ENCODE measurements at regions not wholly inside any gene's neighbourhood (a gene's known extent, or its start where the extent isn't known, plus 50 kb on each side); places are given as distances from the start of the nearest gene placed in this dataset.
A peak's percentile ranks its signal among the peaks of the same experiment; 100 is the strongest.

DNA sequence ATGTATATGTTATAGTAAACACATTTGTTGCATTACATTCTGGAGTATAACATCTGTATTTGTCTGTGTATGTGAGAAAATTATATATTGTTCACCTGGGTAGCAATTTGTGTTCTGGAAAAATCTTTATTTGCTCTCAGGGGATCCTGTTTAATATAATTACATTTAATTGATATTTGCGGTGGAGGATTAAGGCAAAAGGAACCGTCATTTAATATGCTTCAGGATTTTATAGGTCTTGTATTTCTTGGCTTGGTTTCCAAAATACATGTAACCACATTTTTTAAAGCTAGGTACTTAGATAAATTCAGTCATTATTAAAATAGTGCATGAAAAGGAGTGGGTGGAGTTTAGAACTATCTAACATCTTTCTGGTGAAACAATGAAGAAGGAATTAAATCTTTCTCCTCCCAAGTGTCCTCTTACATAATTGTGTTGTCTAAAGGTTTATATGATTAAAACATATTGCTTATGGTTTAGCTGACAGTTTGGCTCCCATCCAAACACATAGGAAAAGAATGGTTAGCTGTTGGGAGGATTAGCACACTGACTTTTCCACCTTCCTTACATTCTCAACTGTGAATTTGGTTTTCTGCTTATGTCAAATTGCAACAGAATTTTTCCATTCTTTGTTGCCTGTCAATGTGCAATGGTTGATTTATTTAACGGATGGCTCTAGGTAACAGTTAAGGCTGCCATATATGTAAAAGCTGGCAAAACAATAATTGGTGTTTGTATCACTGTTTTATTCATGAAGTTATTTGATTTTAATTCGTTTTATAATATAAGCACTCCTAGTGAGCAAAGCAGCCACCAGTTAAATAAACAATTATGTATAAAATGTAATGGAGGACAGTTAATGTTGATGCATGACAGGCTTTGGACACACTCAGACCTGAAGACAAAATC is 250.8 kb upstream of the SFRP2 start:
- intact Hi-C loops (cut with micrococcal nuclease; ENCODE audit: unreplicated experiment) = no loop called here
- H3K4me3 ChIP-seq (ENCODE audit: low read depth, low read length, poor library complexity, severe bottlenecking) = no peak overlapping the region
- H3K4me1 ChIP-seq (ENCODE audit: insufficient read depth, low read length, poor library complexity, severe bottlenecking) = no peaks in the 10 kb centered on the region
- POLR2A ChIA-PET (ENCODE audit: low non-redundant PET) = no interaction called here
- no peaks in the 10 kb centered on the region for H3K9me3 ChIP-seq (ENCODE audit: low read depth, low read length, poor library complexity, severe bottlenecking)
- no peaks in the 10 kb centered on the region for H3K27me3 ChIP-seq (replicated peaks; ENCODE audit: insufficient read depth, low read depth, low read length, poor library complexity)
- BruUV-seq (replicated peaks) = no TSS peak
- no peaks in the 10 kb centered on the region for H3K36me3 ChIP-seq (ENCODE audit: insufficient read depth, low read length, poor library complexity, severe bottlenecking)
- CTCF ChIA-PET = no interaction called here
- no peak overlapping the region for H3K27ac ChIP-seq (ENCODE audit: low read depth, low read length, poor library complexity, severe bottlenecking)
- no peak for TF ChIP-seq EZH2 (IDR thresholded peaks at IDR 0.05; ENCODE audit: borderline replicate concordance, low read depth, low read length, poor library complexity, severe bottlenecking)
- TF ChIP-seq, protein P1, sequence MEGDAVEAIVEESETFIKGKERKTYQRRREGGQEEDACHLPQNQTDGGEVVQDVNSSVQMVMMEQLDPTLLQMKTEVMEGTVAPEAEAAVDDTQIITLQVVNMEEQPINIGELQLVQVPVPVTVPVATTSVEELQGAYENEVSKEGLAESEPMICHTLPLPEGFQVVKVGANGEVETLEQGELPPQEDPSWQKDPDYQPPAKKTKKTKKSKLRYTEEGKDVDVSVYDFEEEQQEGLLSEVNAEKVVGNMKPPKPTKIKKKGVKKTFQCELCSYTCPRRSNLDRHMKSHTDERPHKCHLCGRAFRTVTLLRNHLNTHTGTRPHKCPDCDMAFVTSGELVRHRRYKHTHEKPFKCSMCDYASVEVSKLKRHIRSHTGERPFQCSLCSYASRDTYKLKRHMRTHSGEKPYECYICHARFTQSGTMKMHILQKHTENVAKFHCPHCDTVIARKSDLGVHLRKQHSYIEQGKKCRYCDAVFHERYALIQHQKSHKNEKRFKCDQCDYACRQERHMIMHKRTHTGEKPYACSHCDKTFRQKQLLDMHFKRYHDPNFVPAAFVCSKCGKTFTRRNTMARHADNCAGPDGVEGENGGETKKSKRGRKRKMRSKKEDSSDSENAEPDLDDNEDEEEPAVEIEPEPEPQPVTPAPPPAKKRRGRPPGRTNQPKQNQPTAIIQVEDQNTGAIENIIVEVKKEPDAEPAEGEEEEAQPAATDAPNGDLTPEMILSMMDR (conservative IDR thresholded peaks at IDR 0.05; ENCODE audit: low read depth, low read length) = no peak
- DNase-seq (ENCODE audit: low spot score) = peak; percentile 11

- no peak for DNase-seq (ENCODE audit: low spot score)
- no TSS peak for BruUV-seq (replicated peaks)
- intact Hi-C loops (cut with micrococcal nuclease; ENCODE audit: unreplicated experiment) = no loop called here
- H3K27ac ChIP-seq (ENCODE audit: low read depth, low read length, poor library complexity, severe bottlenecking) = no peak overlapping the region
- no peaks in the 10 kb centered on the region for H3K4me1 ChIP-seq (ENCODE audit: insufficient read depth, low read length, poor library complexity, severe bottlenecking)
- H3K27me3 ChIP-seq (replicated peaks; ENCODE audit: insufficient read depth, low read depth, low read length, poor library complexity) = no peaks in the 10 kb centered on the region
- no peaks in the 10 kb centered on the region for H3K36me3 ChIP-seq (ENCODE audit: insufficient read depth, low read length, poor library complexity, severe bottlenecking)
- ChIA-PET CTCF (no interaction called here), POLR2A (ENCODE audit: low non-redundant PET) (no interaction called here)
- TF ChIP-seq EZH2 (IDR thresholded peaks at IDR 0.05; ENCODE audit: borderline replicate concordance, low read depth, low read length, poor library complexity, severe bottlenecking) = no peak
- TF ChIP-seq, protein P1 (conservative IDR thresholded peaks at IDR 0.05; ENCODE audit: low read depth, low read length) = no peak
- H3K9me3 ChIP-seq (ENCODE audit: low read depth, low read length, poor library complexity, severe bottlenecking) = peaks cover 3% of the 10 kb centered on the region
- H3K4me3 ChIP-seq (ENCODE audit: low read depth, low read length, poor library complexity, severe bottlenecking) = no peak overlapping the region
Observed at GRCh38 chr4:154036856-154037255, 248.0 kb upstream of the SFRP2 start.

GRCh38 chr4:154035341-154035740 is 246.5 kb upstream of the SFRP2 start:
- no peak for DNase-seq (ENCODE audit: low spot score)

More at GRCh38 chr4:154035341-154035740, 246.5 kb upstream of the SFRP2 start:
- intact Hi-C loops (cut with micrococcal nuclease; ENCODE audit: unreplicated experiment) = no loop called here
- no peaks in the 10 kb centered on the region for H3K36me3 ChIP-seq (ENCODE audit: insufficient read depth, low read length, poor library complexity, severe bottlenecking)
- peaks cover 3% of the 10 kb centered on the region for H3K9me3 ChIP-seq (ENCODE audit: low read depth, low read length, poor library complexity, severe bottlenecking)
- H3K27me3 ChIP-seq (replicated peaks; ENCODE audit: insufficient read depth, low read depth, low read length, poor library complexity) = no peaks in the 10 kb centered on the region
- TF ChIP-seq, protein P1 (conservative IDR thresholded peaks at IDR 0.05; ENCODE audit: low read depth, low read length) = no peak
- no peak for TF ChIP-seq EZH2 (IDR thresholded peaks at IDR 0.05; ENCODE audit: borderline replicate concordance, low read depth, low read length, poor library complexity, severe bottlenecking)
- no peaks in the 10 kb centered on the region for H3K4me1 ChIP-seq (ENCODE audit: insufficient read depth, low read length, poor library complexity, severe bottlenecking)
- CTCF ChIA-PET = no interaction called here
- no TSS peak for BruUV-seq (replicated peaks)
- POLR2A ChIA-PET (ENCODE audit: low non-redundant PET) = no interaction called here
- no peak overlapping the region for H3K27ac ChIP-seq (ENCODE audit: low read depth, low read length, poor library complexity, severe bottlenecking)
- no peak overlapping the region for H3K4me3 ChIP-seq (ENCODE audit: low read depth, low read length, poor library complexity, severe bottlenecking)
